ENCODE measurements at regions not wholly inside any gene's neighbourhood (a gene's known extent, or its start where the extent isn't known, plus 50 kb on each side); places are given as distances from the start of the nearest gene placed in this dataset.
A peak's percentile ranks its signal among the peaks of the same experiment; 100 is the strongest.

DNA sequence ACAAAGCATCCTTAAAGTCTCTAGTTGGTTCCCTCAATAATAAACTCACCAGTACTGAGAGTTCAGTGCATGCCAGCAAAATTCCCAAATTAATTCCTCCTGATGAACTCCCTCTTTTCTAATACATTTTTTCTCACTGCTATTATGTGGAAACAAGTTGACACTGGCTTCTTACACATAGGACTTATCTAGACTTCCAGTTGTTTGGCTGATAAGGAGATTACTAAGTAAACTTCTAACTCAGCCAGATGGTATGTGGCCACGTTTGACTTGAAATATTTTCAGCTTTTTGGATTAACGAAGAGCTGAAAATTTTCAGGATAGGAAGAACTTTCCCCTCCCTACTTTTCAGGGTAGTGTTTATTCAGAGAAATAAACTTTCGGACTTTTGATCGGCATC lies 1154.2 kb upstream of the TENM4 start:
- DNase-seq (ENCODE audit: low read depth): peak; percentile 59

DNA sequence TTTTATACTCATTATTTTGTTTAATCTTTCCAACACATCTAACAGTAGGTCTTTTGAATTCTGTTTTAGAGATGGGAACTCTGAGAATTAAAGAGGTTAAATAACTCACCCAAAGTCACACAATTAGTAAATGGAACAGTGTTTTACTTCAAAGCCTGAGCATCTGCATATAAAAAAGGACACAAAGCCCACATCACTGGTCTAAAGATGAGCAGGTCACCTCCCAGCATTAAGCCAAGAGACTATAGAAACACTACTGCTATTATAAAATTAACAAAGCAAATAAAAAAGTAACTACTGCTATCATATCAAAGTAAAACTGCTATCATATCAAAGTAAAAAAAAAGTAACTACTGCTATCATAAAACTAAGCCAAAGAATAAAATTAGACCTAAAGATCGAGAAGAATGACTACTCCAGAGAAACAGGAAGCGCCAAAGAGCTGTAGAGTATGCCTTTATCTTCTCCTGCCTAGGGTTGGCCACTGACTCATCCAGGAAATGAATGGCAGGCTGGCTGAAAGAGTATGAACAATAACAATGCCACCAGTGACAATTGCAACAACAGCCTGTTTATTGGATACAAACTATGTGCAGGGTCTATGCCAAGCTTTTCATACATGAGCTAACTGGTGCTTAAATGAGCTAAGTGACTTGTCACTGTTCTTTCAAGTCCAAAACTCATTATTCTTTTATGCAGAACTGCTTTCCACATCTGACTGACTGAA lies 1153.0 kb upstream of the TENM4 start:
- peak; percentile 47 for DNase-seq (ENCODE audit: low read depth)

DNA sequence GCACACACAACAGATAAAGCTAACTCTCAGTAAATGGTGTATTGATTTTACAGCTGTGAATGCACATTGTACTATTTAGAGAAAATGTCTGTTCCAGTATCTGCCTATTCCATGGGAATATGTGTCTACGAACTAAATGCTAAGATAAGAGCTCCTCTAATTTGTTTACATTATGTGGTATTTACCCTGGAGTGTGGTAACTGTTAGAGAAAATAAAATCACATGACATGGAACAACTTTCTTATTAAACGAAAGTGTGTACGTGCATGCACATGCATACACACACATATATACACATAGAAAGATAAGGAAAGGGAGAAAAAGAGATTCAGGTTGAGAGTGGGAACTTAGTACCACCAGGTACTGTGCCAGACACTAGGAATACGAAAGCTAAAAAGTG lies 1151.7 kb upstream of the TENM4 start:
- no peak for DNase-seq (ENCODE audit: low read depth)

GRCh38 chr11:80587906-80588305 lies 1147.1 kb upstream of the TENM4 start:
- no peak for DNase-seq (ENCODE audit: low read depth)

DNA sequence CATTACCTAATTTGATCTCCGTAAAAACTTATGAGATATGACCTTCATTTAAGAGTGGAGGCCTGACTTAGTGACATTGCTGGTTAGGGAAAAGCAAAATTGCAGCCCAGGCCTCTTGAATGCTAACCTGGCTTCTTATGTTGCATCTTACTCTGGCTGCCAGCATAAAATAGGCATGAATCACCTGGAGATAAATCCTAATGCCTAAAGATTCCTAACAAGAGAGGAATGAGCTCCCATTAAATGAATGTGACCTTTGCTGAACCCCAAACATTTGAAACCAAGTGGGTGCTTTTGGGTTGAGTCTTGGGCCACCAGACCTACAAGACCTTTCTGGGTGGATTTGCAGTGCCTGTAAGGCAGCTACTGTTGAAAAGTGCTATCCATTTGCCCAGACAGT lies 1145.6 kb upstream of the TENM4 start:
- DNase-seq (ENCODE audit: low read depth): no peak

DNA sequence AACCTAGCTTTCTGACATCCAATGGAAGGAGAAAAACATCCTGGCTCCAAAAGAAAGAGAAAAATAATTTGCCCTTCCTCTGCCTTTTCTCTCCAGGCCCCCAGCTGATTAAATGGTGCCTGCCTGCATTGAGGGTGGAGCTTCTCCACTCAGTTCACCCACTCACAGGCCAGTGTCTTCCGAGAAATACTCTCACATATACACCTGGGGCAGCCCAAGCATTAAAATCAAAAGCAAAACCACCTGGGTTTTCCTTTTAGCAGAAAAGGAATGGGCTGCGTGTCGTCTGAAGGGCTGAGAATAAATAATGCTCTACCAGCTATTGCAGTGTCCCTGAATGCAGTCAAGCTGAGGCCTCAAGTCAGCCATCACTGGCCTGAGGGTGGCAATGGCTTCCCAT lies 1143.8 kb upstream of the TENM4 start:
- DNase-seq (ENCODE audit: low read depth): no peak

- DNase-seq (ENCODE audit: low read depth): no peak
These were observed 1129.0 kb upstream of the TENM4 start for GRCh38 chr11:80569832-80570231.

GRCh38 chr11:80565231-80565630 lies 1124.4 kb upstream of the TENM4 start:
- no peak for DNase-seq (ENCODE audit: low read depth)

DNA sequence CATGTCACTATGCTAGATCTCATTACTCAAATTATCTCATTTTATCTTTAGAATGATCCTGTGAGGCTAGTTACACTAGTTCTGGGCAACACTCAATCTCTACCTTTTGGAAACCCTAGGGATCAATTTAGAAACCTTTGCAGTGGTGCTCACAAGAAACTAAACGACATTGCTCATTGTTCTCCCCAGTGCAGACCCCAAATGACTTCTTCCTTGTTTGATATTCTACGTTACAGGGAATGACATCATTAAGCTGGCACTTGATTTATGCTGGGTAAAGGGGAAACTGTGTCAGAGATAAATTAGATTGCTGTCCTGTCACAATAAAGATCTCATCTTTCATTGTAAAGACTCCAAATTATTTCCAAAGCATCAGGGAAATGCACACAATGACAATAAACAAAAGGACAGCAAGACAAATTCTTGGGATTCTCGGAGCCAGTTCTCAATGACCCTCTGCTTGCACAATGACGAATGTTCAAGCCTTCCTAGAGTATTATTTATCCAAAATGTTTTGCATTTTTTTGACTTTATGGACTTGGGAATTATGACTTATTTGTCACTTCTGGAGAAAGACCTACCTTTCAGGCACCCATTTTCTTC lies 1121.8 kb upstream of the TENM4 start:
- DNase-seq (ENCODE audit: low read depth): no peak

- no peak for DNase-seq (ENCODE audit: low read depth)
These were observed 1119.1 kb upstream of the TENM4 start for GRCh38 chr11:80559942-80560341.

GRCh38 chr11:80553565-80553964 lies 1112.7 kb upstream of the TENM4 start:
- DNase-seq (ENCODE audit: low read depth): no peak

DNA sequence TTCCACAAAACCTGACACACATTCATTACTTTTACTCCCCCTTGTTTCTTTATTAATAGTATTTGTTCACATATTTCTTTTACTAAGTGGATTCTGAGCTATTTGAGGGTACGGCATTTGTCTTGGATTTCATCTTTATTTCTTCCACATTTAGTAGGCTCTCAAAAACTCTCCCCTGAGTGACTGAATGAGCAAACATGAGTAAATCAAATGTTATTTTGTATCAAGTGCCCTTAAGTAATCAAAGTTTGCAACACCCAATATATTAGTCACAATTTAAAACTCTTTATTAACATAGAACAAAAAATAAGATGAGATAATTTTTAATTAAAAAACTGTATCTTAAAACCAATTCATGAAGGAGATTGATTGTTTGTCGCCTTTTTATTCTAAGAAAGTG lies 1101.9 kb upstream of the TENM4 start:
- DNase-seq (ENCODE audit: low read depth): no peak

- no peak for DNase-seq (ENCODE audit: low read depth)
These were observed 1097.2 kb upstream of the TENM4 start for GRCh38 chr11:80538040-80538439.

DNA sequence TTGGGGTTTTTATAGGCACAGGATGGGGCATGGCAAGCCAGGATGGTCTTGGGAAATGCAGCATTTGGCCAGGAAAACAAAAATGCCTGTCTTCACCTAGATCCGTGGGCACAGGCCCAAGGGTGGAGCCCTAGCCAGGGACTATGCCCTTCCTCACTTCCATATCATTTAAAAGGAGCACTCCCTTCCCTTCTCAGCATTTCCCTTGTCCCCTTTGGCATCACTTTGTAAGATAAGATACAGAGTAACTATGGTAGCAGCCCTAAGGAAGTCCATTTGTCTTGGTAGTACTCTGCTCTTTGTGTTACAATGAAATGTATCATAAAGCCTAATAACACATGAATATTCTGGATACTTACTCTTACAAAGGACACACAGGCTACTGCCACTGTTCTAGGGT lies 1092.6 kb upstream of the TENM4 start:
- DNase-seq (ENCODE audit: low read depth): no peak

DNA sequence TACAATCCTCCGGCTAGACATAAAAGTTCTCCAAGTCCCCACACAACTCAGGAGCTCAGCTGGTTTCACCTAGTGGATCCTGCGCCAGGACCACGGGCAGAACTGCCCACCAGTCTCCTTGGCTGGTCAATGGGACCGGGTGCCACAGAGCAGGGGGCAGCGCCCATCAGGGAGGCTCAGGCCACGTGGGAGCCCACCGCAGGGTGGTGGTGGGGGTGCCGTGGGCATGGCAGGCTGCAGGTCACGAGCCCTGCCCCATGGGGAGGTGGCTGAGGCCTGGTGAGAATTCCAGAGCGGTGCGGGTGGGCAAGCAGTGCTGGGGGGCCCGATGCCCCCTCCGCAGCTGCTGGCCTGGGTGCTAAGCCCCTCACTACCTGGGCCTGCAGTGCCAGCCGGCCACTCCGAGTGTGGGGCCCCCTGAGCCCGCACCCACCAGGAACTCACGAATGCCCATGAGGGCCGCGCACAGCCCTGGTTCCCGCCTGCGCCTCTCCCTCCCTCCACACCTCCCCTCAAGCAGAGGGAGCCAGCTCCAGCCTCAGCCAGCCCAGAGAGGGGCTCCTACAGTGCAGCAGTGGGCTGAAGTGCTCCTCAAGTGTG lies 1091.9 kb upstream of the TENM4 start:
- no peak for DNase-seq (ENCODE audit: low read depth)

- DNase-seq (ENCODE audit: low read depth): no peak
These were observed 1088.9 kb upstream of the TENM4 start for GRCh38 chr11:80529726-80530125.

GRCh38 chr11:80525663-80526405 lies 1085.0 kb upstream of the TENM4 start:
- DNase-seq (ENCODE audit: low read depth): no peak

DNA sequence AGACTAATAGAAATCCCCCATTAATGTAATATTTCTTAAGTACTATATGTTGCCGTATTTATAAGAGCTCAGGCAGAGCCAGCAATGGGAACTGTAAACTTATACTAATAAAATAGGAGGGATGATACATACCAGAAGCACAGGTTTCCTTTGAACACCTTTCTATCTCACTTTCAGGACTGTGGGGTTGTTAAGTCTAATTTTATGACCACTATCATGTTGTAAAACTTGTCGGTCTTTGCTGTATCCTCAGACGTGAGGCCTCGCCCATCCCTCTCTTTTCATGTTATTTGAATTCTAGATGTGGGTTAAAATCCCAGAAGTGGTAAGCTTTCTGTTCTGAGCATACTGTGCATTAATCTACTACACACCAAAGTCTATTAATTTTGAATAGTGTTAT lies 1083.5 kb upstream of the TENM4 start:
- no peak for DNase-seq (ENCODE audit: low read depth)

GRCh38 chr11:80523057-80523456 lies 1082.2 kb upstream of the TENM4 start:
- no peak for DNase-seq (ENCODE audit: low read depth)

- no peak for DNase-seq (ENCODE audit: low read depth)
These were observed 1080.8 kb upstream of the TENM4 start for GRCh38 chr11:80521592-80521991.

- DNase-seq (ENCODE audit: low read depth): no peak
These were observed 1079.7 kb upstream of the TENM4 start for GRCh38 chr11:80520507-80520887.

DNA sequence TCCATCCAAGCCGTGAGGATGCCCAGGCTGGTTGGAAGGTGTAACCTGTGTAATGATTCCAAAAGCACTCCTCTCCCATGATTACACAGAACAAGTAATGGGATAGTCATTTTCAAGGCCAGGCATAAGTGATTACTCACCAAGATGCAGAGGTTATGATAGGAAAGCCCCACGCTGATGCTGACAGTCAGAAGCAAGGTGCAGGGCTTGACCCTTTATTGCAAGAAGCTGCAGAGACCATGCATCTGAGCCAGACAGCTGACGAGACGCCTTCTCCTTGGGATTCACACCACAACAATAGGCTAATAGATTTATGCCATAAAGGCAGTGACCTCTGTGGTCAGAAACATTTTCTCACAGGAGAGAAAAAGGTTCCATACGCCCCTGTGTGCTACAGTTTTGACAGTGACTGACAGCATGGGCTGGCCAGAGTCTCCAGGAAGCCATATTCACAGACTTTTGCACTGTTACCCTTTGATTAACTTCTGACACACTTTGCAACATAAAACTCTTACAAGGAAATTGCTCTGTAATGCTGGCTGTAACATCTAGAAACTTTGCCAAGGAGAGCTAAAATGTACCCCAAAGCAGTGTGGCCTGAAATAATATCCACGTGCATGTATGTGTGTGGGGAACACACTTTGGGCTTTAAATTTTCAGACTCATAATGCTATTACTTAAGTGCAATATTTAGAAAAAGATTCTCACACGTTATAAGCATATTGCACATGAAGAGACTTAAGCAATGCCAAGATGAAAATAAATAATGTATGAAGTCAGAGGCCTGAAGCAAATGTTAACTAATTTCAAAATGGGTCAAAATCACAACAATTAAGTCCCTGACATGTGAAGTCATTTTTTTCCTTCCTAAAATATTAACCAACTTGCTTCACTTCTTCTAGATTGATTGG lies 1079.0 kb upstream of the TENM4 start:
- no peak for DNase-seq (ENCODE audit: low read depth)

Data from iris pigment epithelial cell (primary cell).